Spleen (tissue), 11 donors: ENCODE measurements at regions not wholly inside any gene's neighbourhood (a gene's known extent, or its start where the extent isn't known, plus 50 kb on each side); places are given as distances from the start of the nearest gene placed in this dataset.

Experiments
- DNase-seq: peaks from one replicate; pipeline ENCODE4 v3.0.0-alpha.2; 2020
- H3K27ac ChIP-seq, 8 donors: fragments of 200-600 bp; sonication (generic) in 7 of 8; 1 replicate in 4 of 8; 2 replicates in 4 of 8; pipeline versions ENCODE4 v1.5.0 to v1.8.0; 2016 to 2021; ENCODE audit warnings: inconsistent platforms in 4 of 8, mild to moderate bottlenecking in 4 of 8, moderate library complexity in 1 of 8
- H3K27me3 ChIP-seq, 7 donors: fragments of 200-600 bp; sonication (generic) in 6 of 7; replicated peaks in 1 of 7; 1 replicate in 4 of 7; 2 replicates in 3 of 7; pipeline versions ENCODE4 v1.5.0 to v1.8.0; 2016 to 2021; ENCODE audit warnings: inconsistent platforms in 3 of 7, mild to moderate bottlenecking in 1 of 7
- H3K36me3 ChIP-seq, 6 donors: fragments of 200-600 bp; sonication (generic) in 5 of 6; 1 replicate in 4 of 6; 2 replicates in 2 of 6; pipeline versions ENCODE4 v1.5.0 to v1.8.0; 2016 to 2021; ENCODE audit warnings: inconsistent platforms in 2 of 6
- H3K4me1 ChIP-seq, 6 donors: fragments of 200-600 bp; sonication (generic) in 5 of 6; 1 replicate in 3 of 6; 2 replicates in 3 of 6; pipeline versions ENCODE4 v1.5.0 to v1.8.0; 2016 to 2021; ENCODE audit warnings: inconsistent platforms in 3 of 6
- H3K4me3 ChIP-seq, 8 donors: fragments of 200-600 bp; sonication (generic) in 7 of 8; 1 replicate in 4 of 8; 2 replicates in 4 of 8; pipeline versions ENCODE4 v1.5.0 to v1.8.0; 2016 to 2021; ENCODE audit warnings: inconsistent platforms in 4 of 8, mild to moderate bottlenecking in 4 of 8, moderate library complexity in 2 of 8
- H3K9me3 ChIP-seq, 8 donors: fragments of 200-600 bp; sonication (generic) in 7 of 8; 1 replicate in 4 of 8; 2 replicates in 4 of 8; pipeline versions ENCODE4 v1.5.0 to v1.8.0; 2016 to 2021; ENCODE audit warnings: inconsistent platforms in 4 of 8
- CTCF ChIP-seq, 11 experiments: fragments of 200-600 bp in 7 of 11; fragments of 450-650 bp in 4 of 11; sonication (generic) in 4 of 11; IDR thresholded peaks in 8 of 11; conservative IDR thresholded peaks in 3 of 11; 1 replicate in 7 of 11; 2 replicates in 4 of 11; pipeline versions ENCODE4 v1.4.0 to v1.8.0; 2016 to 2021; ENCODE audit warnings: antibody characterized with exemption in 11 of 11, inconsistent platforms in 4 of 11, mild to moderate bottlenecking in 1 of 11
- POLR2A ChIP-seq, 3 donors: fragments of 450-650 bp; IDR thresholded peaks; one replicate each; pipeline ENCODE4 v1.5.1; 2017; ENCODE audit warnings: antibody characterized with exemption in 3 of 3, mild to moderate bottlenecking in 1 of 3
- POLR2AphosphoS5 ChIP-seq, 3 donors: sonication (generic); formaldehyde crosslinking; IDR thresholded peaks; one replicate each; pipeline ENCODE4 v1.5.1; 2017; ENCODE audit warnings: antibody characterized with exemption in 3 of 3
- WGBS, 5 donors: extraction: QIAGEN DNeasy Blood & Tissue Kit in 3 of 5; methylation state at CpG; one replicate each; pipeline versions ENCODE4 v1.1.5 to v1.1.7; 2013 to 2018; 5-methylcytosine and 5-hydroxymethylcytosine counted together
- intact Hi-C: fragments of 100-400 bp; cut with DNase I; formaldehyde crosslinking; loops from one replicate; pipeline ENCODE4 v1.15.0; 2023; ENCODE audit warnings: low total_unique reads
- donor health status: healthy with polysubstance abuse.
- donor health status: DM: no; HTN: no; CAD: no; lungs with moderate emphysema.
- donor health status: DM: no; HTN: no; CAD: no.
- donor health status: Bipolar disorder and iron deficiency.
- donor health status: healthy.
- donor health status: DM: no; HTN: no; CAD: no.
- donor health status: DM: yes; HTN: yes; CAD: no.

GRCh38 chr16:65224994-65225393 is 103.1 kb upstream of the CDH11 start:
- Histone ChIP-seq H3K36me3 (no peaks in the 10 kb centered on the region), H3K9me3 (no peaks in the 10 kb centered on the region), H3K27me3 (no peaks in the 10 kb centered on the region), H3K4me1 (no peaks in the 10 kb centered on the region), H3K27ac (no peak overlapping the region), H3K4me3 (no peak overlapping the region)
- no peak for DNase-seq
- intact Hi-C loops, result no loop called here
- TF ChIP-seq POLR2AphosphoS5 (IDR thresholded peaks at IDR 0.05) (no peak), POLR2A (IDR thresholded peaks at IDR 0.05) (no peak), CTCF (IDR thresholded peaks at IDR 0.05 in 8 of 11, conservative IDR thresholded peaks at IDR 0.05 in 3 of 11) (no peak)
- WGBS, 5 donors, result 70 to 94% (median 73%) methylated on average over 1 of the region's 1 CpG

- Histone ChIP-seq H3K36me3 (no peaks in the 10 kb centered on the region), H3K27me3 (no peaks in the 10 kb centered on the region), H3K4me1 (no peaks in the 10 kb centered on the region), H3K27ac (no peak overlapping the region), H3K4me3 (no peak overlapping the region), H3K9me3 (no peaks in the 10 kb centered on the region)
- intact Hi-C loops, result no loop called here
- no peak for DNase-seq
- 78 to 83% (median 81%) methylated on average over 2 of the region's 2 CpGs for WGBS, 5 donors
- TF ChIP-seq POLR2AphosphoS5 (IDR thresholded peaks at IDR 0.05), result no peak
- no peak for TF ChIP-seq CTCF (IDR thresholded peaks at IDR 0.05 in 8 of 11, conservative IDR thresholded peaks at IDR 0.05 in 3 of 11)
- no peak for TF ChIP-seq POLR2A (IDR thresholded peaks at IDR 0.05)
These were observed 102.6 kb upstream of the CDH11 start for GRCh38 chr16:65224471-65224870.

- no peaks in the 10 kb centered on the region for H3K4me1 ChIP-seq
- no peak overlapping the region for H3K4me3 ChIP-seq
- no peaks in the 10 kb centered on the region for H3K9me3 ChIP-seq
- no peaks in the 10 kb centered on the region for H3K36me3 ChIP-seq
- no peak for TF ChIP-seq POLR2A (IDR thresholded peaks at IDR 0.05)
- no peak overlapping the region for H3K27ac ChIP-seq
- no peaks in the 10 kb centered on the region for H3K27me3 ChIP-seq
- intact Hi-C loops, result no loop called here
- WGBS, 5 donors, result 53 to 77% (median 66%) methylated on average over 3 of the region's 3 CpGs
- no peak for DNase-seq
These were observed 101.5 kb upstream of the CDH11 start for GRCh38 chr16:65223335-65223734.

GRCh38 chr16:65222536-65222935 is 100.7 kb upstream of the CDH11 start:
- intact Hi-C loops, result no loop called here
- DNase-seq, result no peak
- Histone ChIP-seq H3K27ac (no peak overlapping the region), H3K9me3 (no peaks in the 10 kb centered on the region), H3K4me1 (no peaks in the 10 kb centered on the region), H3K4me3 (no peak overlapping the region), H3K36me3 (no peaks in the 10 kb centered on the region), H3K27me3 (no peaks in the 10 kb centered on the region)
- TF ChIP-seq POLR2AphosphoS5 (IDR thresholded peaks at IDR 0.05) (no peak), CTCF (IDR thresholded peaks at IDR 0.05 in 8 of 11, conservative IDR thresholded peaks at IDR 0.05 in 3 of 11) (no peak), POLR2A (IDR thresholded peaks at IDR 0.05) (no peak)
- 61 to 76% (median 67%) methylated on average over 6 of the region's 6 CpGs for WGBS, 5 donors

- DNase-seq, result no peak
- intact Hi-C loops, result no loop called here
- no peak for TF ChIP-seq CTCF (IDR thresholded peaks at IDR 0.05 in 8 of 11, conservative IDR thresholded peaks at IDR 0.05 in 3 of 11)
- TF ChIP-seq POLR2AphosphoS5 (IDR thresholded peaks at IDR 0.05), result no peak
- no peak for TF ChIP-seq POLR2A (IDR thresholded peaks at IDR 0.05)
- no peak overlapping the region for H3K27ac ChIP-seq
- no peaks in the 10 kb centered on the region for H3K9me3 ChIP-seq
- H3K36me3 ChIP-seq, result no peaks in the 10 kb centered on the region
- no peaks in the 10 kb centered on the region for H3K4me1 ChIP-seq
- WGBS, 5 donors, result 50 to 85% (median 68%) methylated on average over 1 of the region's 1 CpG
- no peak overlapping the region for H3K4me3 ChIP-seq
- no peaks in the 10 kb centered on the region for H3K27me3 ChIP-seq
These were observed 100.2 kb upstream of the CDH11 start for GRCh38 chr16:65222049-65222448.
